K562 (cell line): ENCODE measurements at regions not wholly inside any gene's neighbourhood (a gene's known extent, or its start where the extent isn't known, plus 50 kb on each side); places are given as distances from the start of the nearest gene placed in this dataset.

Experiments used
- ATAC-seq: fragments of 200-7000 bp; cut with Tn5 transposase; 3 replicates; pipeline ENCODE4 v1.9.1; 2020; ENCODE audit warnings: moderate library complexity
- BruUV-seq: library from RNA; stranded (reverse); fragments of 400-500 nt; replicated peaks from 2 replicates; lab custom pipeline; 2021; lab: Mats Ljungman, UMichigan
- CTCF ChIA-PET: fragments of 300-600 bp; formaldehyde crosslinking; extraction: SDS; loops from one replicate; lab custom pipeline; 2021; ENCODE audit warnings: low intra/inter-chr PET ratio; lab: Yijun Ruan, JAX
- POLR2A ChIA-PET: fragments of 300-600, 350-650 bp; sonication (Branson Sonifier 250); formaldehyde crosslinking; extraction: SDS; loops from one replicate; lab custom pipeline; 2021; ENCODE audit warnings: antibody characterized with exemption, inconsistent platforms; lab: Yijun Ruan, JAX
- DNase-seq, 4 experiments: peaks; one replicate each; pipeline versions ENCODE4 v3.0.0 to v3.0.0-alpha.2; 2011 to 2018; ENCODE audit warnings: low spot score in 3 of 4, mixed read lengths in 3 of 4; ENCODE audit errors: extremely low read depth in 1 of 4
- FAIRE-seq: peaks from 2 replicates; lab custom pipeline; 2011; peaks lifted over from hg19 to GRCh38; lab: Jason Lieb, UNC
- H2AFZ ChIP-seq: 2 replicates; pipeline ENCODE4 v1.6.0; 2011; ENCODE audit warnings: low read depth, low read length, control low read depth, inconsistent platforms
- H3K27ac ChIP-seq: fragments of 200-600 bp; 3 replicates; pipeline ENCODE4 v1.8.0; 2011; ENCODE audit warnings: low read depth, mild to moderate bottlenecking, control low read depth, inconsistent platforms, low read length, moderate library complexity, mixed read lengths; ENCODE audit errors: extremely low read depth
- H3K27me3 ChIP-seq, 2 experiments: fragments of 300-600 bp in 1 of 2; 2 replicates in 1 of 2; 3 replicates in 1 of 2; pipeline versions ENCODE4 v1.6.0 to v1.8.0; 2011; ENCODE audit warnings: inconsistent platforms in 2 of 2, low read length in 2 of 2, mild to moderate bottlenecking in 1 of 2, mixed read lengths in 1 of 2, moderate library complexity in 1 of 2; ENCODE audit not compliant: control insufficient read depth in 2 of 2, insufficient read depth in 2 of 2
- H3K36me3 ChIP-seq: fragments of 300-600 bp; 3 replicates; pipeline ENCODE4 v1.8.0; 2011; ENCODE audit warnings: mild to moderate bottlenecking, low read length, inconsistent platforms; ENCODE audit not compliant: control insufficient read depth, insufficient read depth
- H3K4me1 ChIP-seq, 2 experiments: fragments of 200-600 bp in 1 of 2; replicated peaks in 1 of 2; 2 replicates in 1 of 2; 3 replicates in 1 of 2; pipeline versions ENCODE4 v1.5.1 to v1.8.0; 2011; ENCODE audit warnings: inconsistent platforms in 2 of 2, low read length in 2 of 2, mild to moderate bottlenecking in 1 of 2, mixed read lengths in 1 of 2, moderate library complexity in 1 of 2; ENCODE audit not compliant: control insufficient read depth in 2 of 2, insufficient read depth in 2 of 2
- H3K4me2 ChIP-seq: 2 replicates; pipeline ENCODE4 v1.6.1; 2011; ENCODE audit warnings: low read length, control low read depth, inconsistent platforms, mixed read lengths; ENCODE audit not compliant: insufficient read depth
- H3K4me3 ChIP-seq: fragments of 200-600 bp; sonication (generic), shearing (Covaris generic); 2 replicates; pipeline ENCODE4 v1.5.1; 2016; ENCODE audit warnings: control low read depth, inconsistent platforms
- H3K79me2 ChIP-seq: fragments of 200-600 bp; 3 replicates; pipeline ENCODE4 v1.8.0; 2011; ENCODE audit warnings: low read length, inconsistent platforms; ENCODE audit not compliant: control insufficient read depth, insufficient read depth
- H3K9ac ChIP-seq, 2 experiments: 2 replicates each; pipeline versions ENCODE4 v1.6.0 to v1.6.1; 2011; ENCODE audit warnings: low read depth in 2 of 2, low read length in 2 of 2, control low read depth in 1 of 2, inconsistent platforms in 1 of 2, mild to moderate bottlenecking in 1 of 2, mixed read lengths in 1 of 2; ENCODE audit not compliant: insufficient read depth in 1 of 2
- H3K9me1 ChIP-seq: one replicate; pipeline ENCODE4 v1.6.0; 2011; ENCODE audit warnings: inconsistent platforms, mild to moderate bottlenecking, low read length, moderate library complexity; ENCODE audit not compliant: control insufficient read depth, insufficient read depth
- H3K9me3 ChIP-seq: replicated peaks from 2 replicates; pipeline ENCODE4 v1.5.1; 2011; ENCODE audit warnings: low read depth, low read length, inconsistent platforms; ENCODE audit not compliant: control insufficient read depth, insufficient read depth
- H4K20me1 ChIP-seq: replicated peaks from 2 replicates; pipeline ENCODE4 v1.6.1; 2011; ENCODE audit warnings: low read length, inconsistent platforms, mixed read lengths; ENCODE audit not compliant: control insufficient read depth, insufficient read depth
- BRD4 ChIP-seq: fragments of 200-600 bp; sonication (generic); IDR thresholded peaks from 2 replicates; pipeline ENCODE4 v1.6.1; 2017; ENCODE audit warnings: inconsistent platforms
- E2F4 ChIP-seq: sonication (generic); formaldehyde crosslinking; IDR thresholded peaks from 2 replicates; pipeline ENCODE4 v1.8.0; 2022; ENCODE audit warnings: mild to moderate bottlenecking, low read depth, missing genetic modification reagents
- GTF2A2 ChIP-seq: IDR thresholded peaks from 2 replicates; pipeline ENCODE4 v1.6.1; 2016; ENCODE audit warnings: mild to moderate bottlenecking, missing genetic modification characterization, missing compliant biosample characterization
- GTF2E2 ChIP-seq: fragments of 200-800 bp; sonication (Bioruptor generic); IDR thresholded peaks from 2 replicates; pipeline ENCODE4 v1.6.1; 2016; ENCODE audit warnings: missing genetic modification characterization, missing compliant biosample characterization
- HNRNPUL1 ChIP-seq: fragments of 200-400 bp; formaldehyde crosslinking; IDR thresholded peaks from 2 replicates; pipeline ENCODE4 v1.6.1; 2017; ENCODE audit warnings: low read length
- ILK ChIP-seq: fragments of 450-650 bp; IDR thresholded peaks from 2 replicates; pipeline ENCODE4 v1.6.1; 2016; ENCODE audit warnings: missing genetic modification characterization, low read depth, mild to moderate bottlenecking, missing compliant biosample characterization, moderate library complexity, borderline replicate concordance
- MECOM ChIP-seq: fragments of 250-450 bp; sonication (Bioruptor Pico); IDR thresholded peaks from 2 replicates; pipeline ENCODE4 v1.8.0; 2022; ENCODE audit warnings: inconsistent platforms
- NFIX ChIP-seq: fragments of 250-450 bp; sonication (Bioruptor Pico); IDR thresholded peaks from 2 replicates; pipeline ENCODE4 v1.4.0; 2020; ENCODE audit warnings: low read depth, mild to moderate bottlenecking, moderate library complexity
- NKRF ChIP-seq: fragments of 450-650 bp; IDR thresholded peaks from 2 replicates; pipeline ENCODE4 v1.6.1; 2016; ENCODE audit warnings: borderline replicate concordance
- RFX5 ChIP-seq: IDR thresholded peaks from 2 replicates; pipeline ENCODE4 v1.6.1; 2011; ENCODE audit warnings: low read depth, mild to moderate bottlenecking, improper control_type of control experiment, low read length
- ZNF384 ChIP-seq: IDR thresholded peaks from 2 replicates; pipeline ENCODE4 v1.6.1; 2012; ENCODE audit warnings: low read depth, low read length, improper control_type of control experiment
- ZNF436 ChIP-seq: fragments of 250-450, 450-650 bp; sonication (Bioruptor Pico); formaldehyde crosslinking; IDR thresholded peaks from 2 replicates; pipeline ENCODE4 v1.7.0; 2020; ENCODE audit warnings: mild to moderate bottlenecking
- ZNF511 ChIP-seq: sonication (generic); formaldehyde crosslinking; IDR thresholded peaks from 2 replicates; pipeline ENCODE4 v1.8.0; 2022; ENCODE audit warnings: mild to moderate bottlenecking, missing genetic modification reagents
- WGBS: fragments of 100-300 bp; shearing (Covaris generic); methylation state at CpG from one replicate; pipeline ENCODE4 v1.1.6; 2016; ENCODE audit warnings: low coverage, mixed read lengths; ENCODE audit not compliant: insufficient coverage; ENCODE audit errors: missing lambda C conversion rate; 5-methylcytosine and 5-hydroxymethylcytosine counted together
- in situ Hi-C: fragments of 300-500 bp; cut with MboI; formaldehyde crosslinking; loops from 4 replicates; pipeline ENCODE4 v1.15.0; 2018; ENCODE audit warnings: inconsistent platforms, mixed read lengths
- intact Hi-C: fragments of 100-400 bp; cut with micrococcal nuclease; formaldehyde crosslinking; loops from 2 replicates; pipeline ENCODE4 v1.14.2; 2022

GRCh38 chr10:65555192-65555591 lies 1370.6 kb upstream of the LRRTM3 start (continued):
- no peak for TF ChIP-seq RFX5
- TF ChIP-seq HNRNPUL1, result no peak
- TF ChIP-seq ZNF384, result no peak
- no peak for TF ChIP-seq BRD4
- TF ChIP-seq NFIX (CRISPR knock-in tag), result no peak
- no peak for TF ChIP-seq E2F4 (CRISPR knock-in tag)

- no peaks in the 10 kb centered on the region for H3K9me1 ChIP-seq
- no peaks in the 10 kb centered on the region for H3K36me3 ChIP-seq
- in situ Hi-C loops (no loop called here), intact Hi-C loops (no loop called here)
- H3K27me3 ChIP-seq, result no peaks in the 10 kb centered on the region
- TF ChIP-seq ZNF384, result no peak
- no peak for TF ChIP-seq GTF2E2 (tag)
- TF ChIP-seq ILK (tag), result no peak
- TF ChIP-seq ZNF511 (CRISPR knock-in tag), result no peak
- TF ChIP-seq GTF2A2, result no peak
- no peak for TF ChIP-seq ZNF436 (CRISPR knock-in tag)
- TF ChIP-seq NKRF, result no peak
- TF ChIP-seq MECOM (CRISPR knock-in tag), result no peak
- WGBS, result 0% methylated on average over 5 of the region's 5 CpGs
- H3K79me2 ChIP-seq, result no peaks in the 10 kb centered on the region
- H3K9ac ChIP-seq, result no peak overlapping the region
- H3K4me1 ChIP-seq, result no peaks in the 10 kb centered on the region
- H3K4me2 ChIP-seq, result no peak overlapping the region
- ChIA-PET CTCF (no interaction called here), POLR2A (no interaction called here)
- no peaks in the 10 kb centered on the region for H3K9me3 ChIP-seq
- no peak for ATAC-seq
- no peaks in the 10 kb centered on the region for H4K20me1 ChIP-seq
- no peak for DNase-seq
- H3K27ac ChIP-seq, result no peak overlapping the region
- no peak overlapping the region for H3K4me3 ChIP-seq
- FAIRE-seq, result no peak
- no peak overlapping the region for H2AFZ ChIP-seq
- no TSS peak for BruUV-seq
Observed at GRCh38 chr10:65556006-65556405, 1369.8 kb upstream of the LRRTM3 start.
